DND-41 (cell line): ENCODE measurements at regions not wholly inside any gene's neighbourhood (a gene's known extent, or its start where the extent isn't known, plus 50 kb on each side); places are given as distances from the start of the nearest gene placed in this dataset.

ENCODE experiments used
- ATAC-seq: fragments of 200-7000 bp; cut with Tn5 transposase; 3 replicates; pipeline ENCODE4 v1.9.1; 2021; ENCODE audit warnings: low read depth; ENCODE audit not compliant: insufficient read depth
- DNase-seq: peaks from one replicate; pipeline ENCODE4 v3.0.0-alpha.2; 2020
- H2AFZ ChIP-seq: 2 replicates; pipeline ENCODE4 v1.6.0; 2012; ENCODE audit warnings: low read depth, low read length
- H3K27ac ChIP-seq: 2 replicates; pipeline ENCODE4 v1.5.1; 2012; ENCODE audit warnings: low read length, inconsistent platforms
- H3K27me3 ChIP-seq: fragments of 200-600 bp; sonication (generic); 2 replicates; pipeline ENCODE4 v1.6.0; 2012; ENCODE audit warnings: low read length, mild to moderate bottlenecking, inconsistent platforms; ENCODE audit not compliant: insufficient read depth, poor library complexity
- H3K36me3 ChIP-seq: 2 replicates; pipeline ENCODE4 v1.5.1; 2012; ENCODE audit warnings: low read length, inconsistent platforms; ENCODE audit not compliant: insufficient read depth
- H3K4me1 ChIP-seq: 2 replicates; pipeline ENCODE4 v1.5.1; 2012; ENCODE audit warnings: mild to moderate bottlenecking, low read length; ENCODE audit not compliant: insufficient read depth
- H3K4me2 ChIP-seq: 2 replicates; pipeline ENCODE4 v1.6.0; 2012; ENCODE audit warnings: mild to moderate bottlenecking, moderate library complexity, low read length, inconsistent platforms; ENCODE audit not compliant: insufficient read depth
- H3K4me3 ChIP-seq, 2 experiments: fragments of 200-600 bp in 1 of 2; shearing (Covaris generic) in 1 of 2; 2 replicates each; pipeline ENCODE4 v1.5.1; 2012 to 2016; ENCODE audit warnings: inconsistent platforms in 2 of 2, low read length in 2 of 2, mild to moderate bottlenecking in 2 of 2, low read depth in 1 of 2, moderate library complexity in 1 of 2
- H3K79me2 ChIP-seq: 2 replicates; pipeline ENCODE4 v1.6.0; 2012; ENCODE audit warnings: low read length, inconsistent platforms; ENCODE audit not compliant: insufficient read depth
- H3K9ac ChIP-seq: 2 replicates; pipeline ENCODE4 v1.6.0; 2012; ENCODE audit warnings: low read depth, mild to moderate bottlenecking, inconsistent platforms, low read length, moderate library complexity
- H3K9me3 ChIP-seq: 2 replicates; pipeline ENCODE4 v1.5.1; 2012; ENCODE audit warnings: low read length, moderate library complexity, mild to moderate bottlenecking, inconsistent platforms; ENCODE audit not compliant: insufficient read depth, severe bottlenecking
- H4K20me1 ChIP-seq: 2 replicates; pipeline ENCODE4 v1.6.0; 2012; ENCODE audit warnings: low read length; ENCODE audit not compliant: insufficient read depth
- EZH2 ChIP-seq: IDR thresholded peaks from 3 replicates; pipeline ENCODE4 v1.6.1; 2012; ENCODE audit warnings: borderline replicate concordance, low read depth, mild to moderate bottlenecking, moderate library complexity, low read length, inconsistent platforms; ENCODE audit not compliant: severe bottlenecking
- TF ChIP-seq, protein P1 (sequence below): IDR thresholded peaks from 2 replicates; pipeline ENCODE4 v1.5.1; 2012; ENCODE audit warnings: borderline replicate concordance, low read length, moderate library complexity, mild to moderate bottlenecking; ENCODE audit not compliant: poor library complexity, severe bottlenecking; ENCODE audit errors: extremely low read depth

DNA sequence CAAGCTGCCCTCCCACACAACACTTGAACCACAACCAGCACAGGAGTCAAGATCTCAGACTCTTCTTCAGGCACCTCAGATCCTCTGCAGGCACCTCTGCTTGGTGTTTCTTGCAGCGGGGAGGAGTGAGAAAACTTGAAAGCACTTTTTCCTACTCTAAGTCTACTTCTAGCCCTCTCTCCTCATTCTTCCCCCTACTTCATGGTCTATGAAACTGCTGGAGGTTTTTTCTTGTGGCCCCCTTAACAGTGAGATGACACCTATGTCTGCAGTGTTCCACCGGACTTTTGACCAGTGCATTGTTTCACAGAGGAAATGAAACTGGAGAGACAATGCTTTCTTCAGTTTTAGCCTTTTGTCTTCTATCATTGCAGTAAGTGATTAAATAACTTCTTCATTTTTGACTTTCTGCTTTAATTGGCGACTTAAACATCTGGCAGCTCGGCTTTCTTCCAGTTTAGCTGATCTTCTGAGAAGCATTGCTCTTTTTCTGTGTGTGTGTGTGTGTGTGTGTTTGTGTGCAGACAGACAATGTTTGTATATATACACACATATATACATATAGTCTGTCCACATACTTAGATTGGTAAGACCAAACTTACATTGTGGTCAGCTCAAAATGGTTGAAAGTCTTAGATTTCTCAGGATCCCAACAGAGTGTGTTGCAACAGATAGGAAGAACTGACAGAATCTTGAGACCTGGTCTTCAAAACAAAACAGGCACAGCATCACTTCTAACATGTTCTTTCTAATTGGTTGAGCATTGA, 1474.0 kb upstream of the TMEFF2 start:
- H3K9me3 ChIP-seq: peaks cover 4% of the 10 kb centered on the region
- TF ChIP-seq EZH2: no peak
- TF ChIP-seq, protein P1, sequence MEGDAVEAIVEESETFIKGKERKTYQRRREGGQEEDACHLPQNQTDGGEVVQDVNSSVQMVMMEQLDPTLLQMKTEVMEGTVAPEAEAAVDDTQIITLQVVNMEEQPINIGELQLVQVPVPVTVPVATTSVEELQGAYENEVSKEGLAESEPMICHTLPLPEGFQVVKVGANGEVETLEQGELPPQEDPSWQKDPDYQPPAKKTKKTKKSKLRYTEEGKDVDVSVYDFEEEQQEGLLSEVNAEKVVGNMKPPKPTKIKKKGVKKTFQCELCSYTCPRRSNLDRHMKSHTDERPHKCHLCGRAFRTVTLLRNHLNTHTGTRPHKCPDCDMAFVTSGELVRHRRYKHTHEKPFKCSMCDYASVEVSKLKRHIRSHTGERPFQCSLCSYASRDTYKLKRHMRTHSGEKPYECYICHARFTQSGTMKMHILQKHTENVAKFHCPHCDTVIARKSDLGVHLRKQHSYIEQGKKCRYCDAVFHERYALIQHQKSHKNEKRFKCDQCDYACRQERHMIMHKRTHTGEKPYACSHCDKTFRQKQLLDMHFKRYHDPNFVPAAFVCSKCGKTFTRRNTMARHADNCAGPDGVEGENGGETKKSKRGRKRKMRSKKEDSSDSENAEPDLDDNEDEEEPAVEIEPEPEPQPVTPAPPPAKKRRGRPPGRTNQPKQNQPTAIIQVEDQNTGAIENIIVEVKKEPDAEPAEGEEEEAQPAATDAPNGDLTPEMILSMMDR: no peak
- H3K4me3 ChIP-seq: no peak overlapping the region
- H3K27ac ChIP-seq: no peak overlapping the region
- no peak overlapping the region for H2AFZ ChIP-seq
- ATAC-seq (no peak), DNase-seq (no peak)
- H4K20me1 ChIP-seq: no peaks in the 10 kb centered on the region
- no peaks in the 10 kb centered on the region for H3K36me3 ChIP-seq
- H3K27me3 ChIP-seq: no peaks in the 10 kb centered on the region
- H3K4me2 ChIP-seq: no peak overlapping the region
- H3K79me2 ChIP-seq: no peaks in the 10 kb centered on the region
- H3K4me1 ChIP-seq: no peaks in the 10 kb centered on the region
- H3K9ac ChIP-seq: no peak overlapping the region

DNA sequence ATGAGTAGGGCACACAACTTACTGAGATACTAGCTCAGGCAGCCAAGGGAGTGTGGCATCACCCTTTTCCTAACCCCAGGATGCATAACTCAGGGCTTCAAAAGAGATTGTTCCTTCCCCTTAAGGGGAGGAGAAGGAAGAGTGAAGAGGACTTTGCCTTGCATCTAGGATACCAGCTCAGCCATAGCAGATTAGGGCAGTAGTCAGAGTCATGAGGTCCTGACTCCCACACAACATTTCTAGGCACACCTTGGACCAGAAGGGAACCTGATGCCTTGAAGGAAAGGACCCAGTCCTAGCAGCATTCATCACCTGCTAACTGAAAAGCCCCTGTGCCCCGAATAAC, 1433.2 kb upstream of the TMEFF2 start:
- no peak overlapping the region for H3K4me3 ChIP-seq
- no peaks in the 10 kb centered on the region for H3K79me2 ChIP-seq
- no peaks in the 10 kb centered on the region for H3K4me1 ChIP-seq
- no peaks in the 10 kb centered on the region for H4K20me1 ChIP-seq
- ATAC-seq (no peak), DNase-seq (no peak)
- no peak overlapping the region for H3K4me2 ChIP-seq
- H3K9ac ChIP-seq: no peak overlapping the region
- H3K9me3 ChIP-seq: peaks cover 4% of the 10 kb centered on the region
- no peak overlapping the region for H3K27ac ChIP-seq
- no peaks in the 10 kb centered on the region for H3K27me3 ChIP-seq
- H2AFZ ChIP-seq: no peak overlapping the region
- TF ChIP-seq EZH2: no peak
- TF ChIP-seq, protein P1: no peak
- no peaks in the 10 kb centered on the region for H3K36me3 ChIP-seq

DNA sequence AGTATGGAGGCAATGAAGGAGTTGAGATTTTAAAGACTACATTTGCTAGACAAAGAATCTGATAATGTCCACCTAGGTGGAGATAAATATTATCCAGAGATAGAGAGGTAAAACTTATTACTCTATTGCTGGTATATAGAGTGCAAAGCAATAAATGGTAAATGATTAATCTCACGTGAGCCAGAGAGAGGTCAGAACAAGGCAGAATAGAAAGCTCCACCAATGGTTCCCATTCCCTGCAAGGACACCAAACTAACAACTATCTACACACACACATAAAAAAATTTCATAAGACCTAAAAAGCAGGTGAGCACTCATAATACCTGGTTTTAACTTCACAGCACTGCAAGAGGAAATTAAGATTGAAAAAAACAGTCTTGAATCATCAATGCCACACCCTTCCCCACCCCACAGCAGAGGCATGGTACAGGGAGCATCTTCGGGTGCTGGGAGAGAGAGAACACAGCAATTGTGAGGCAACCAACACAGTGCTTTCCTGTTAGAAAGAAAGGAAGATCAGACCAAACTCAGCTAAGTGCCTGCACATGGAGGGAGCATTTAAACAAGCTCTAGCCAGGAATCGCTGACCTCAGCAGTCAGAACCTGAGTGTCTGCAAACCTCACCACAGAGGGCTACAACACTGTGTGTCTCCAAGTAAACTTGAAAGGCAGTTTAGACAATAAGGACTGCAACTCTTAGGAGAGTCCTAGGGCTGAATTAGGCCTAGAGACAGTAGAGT, 1432.6 kb upstream of the TMEFF2 start:
- Histone ChIP-seq H2AFZ (no peak overlapping the region), H3K4me1 (no peaks in the 10 kb centered on the region), H3K27ac (no peak overlapping the region), H3K4me2 (no peak overlapping the region), H3K9me3 (peaks cover 4% of the 10 kb centered on the region), H3K36me3 (no peaks in the 10 kb centered on the region), H3K4me3 (no peak overlapping the region), H3K79me2 (no peaks in the 10 kb centered on the region), H3K9ac (no peak overlapping the region), H3K27me3 (no peaks in the 10 kb centered on the region), H4K20me1 (no peaks in the 10 kb centered on the region)
- no peak for TF ChIP-seq EZH2
- TF ChIP-seq, protein P1: no peak
- ATAC-seq (no peak), DNase-seq (no peak)

- DNase-seq (no peak), ATAC-seq (no peak)
- Histone ChIP-seq H3K27ac (no peak overlapping the region), H4K20me1 (no peaks in the 10 kb centered on the region), H2AFZ (no peak overlapping the region), H3K9ac (no peak overlapping the region), H3K36me3 (no peaks in the 10 kb centered on the region), H3K79me2 (no peaks in the 10 kb centered on the region), H3K4me1 (no peaks in the 10 kb centered on the region), H3K9me3 (no peaks in the 10 kb centered on the region), H3K4me3 (no peak overlapping the region), H3K4me2 (no peak overlapping the region), H3K27me3 (no peaks in the 10 kb centered on the region)
- TF ChIP-seq, protein P1: no peak
- TF ChIP-seq EZH2: no peak
Measured at GRCh38 chr2:193608451-193608850, 1413.7 kb upstream of the TMEFF2 start.
